Prostate gland (tissue), 2 donors: ENCODE measurements at regions not wholly inside any gene's neighbourhood (a gene's known extent, or its start where the extent isn't known, plus 50 kb on each side); places are given as distances from the start of the nearest gene placed in this dataset.

Source experiments
- CTCF ChIP-seq, 4 experiments: fragments of 200-600 bp in 2 of 4; fragments of 450-650 bp in 2 of 4; sonication (generic) in 2 of 4; IDR thresholded peaks; 1 replicate in 3 of 4; 2 replicates in 1 of 4; pipeline ENCODE4 v1.5.1; 2016 to 2019; ENCODE audit warnings: antibody characterized with exemption in 4 of 4, mild to moderate bottlenecking in 2 of 4, moderate library complexity in 2 of 4
- POLR2A ChIP-seq: fragments of 450-650 bp; IDR thresholded peaks from one replicate; pipeline ENCODE4 v1.6.1; 2016; ENCODE audit warnings: antibody characterized with exemption, mild to moderate bottlenecking
- POLR2AphosphoS5 ChIP-seq: sonication (generic); formaldehyde crosslinking; IDR thresholded peaks from one replicate; pipeline ENCODE4 v1.6.1; 2017; ENCODE audit warnings: antibody characterized with exemption

- TF ChIP-seq CTCF (IDR thresholded peaks at IDR 0.05) (no peak), POLR2A (no peak), POLR2AphosphoS5 (no peak)
Observed at GRCh38 chr18:39561126-39561525, 1995.5 kb upstream of the CELF4 start.
